HG03097 (cell line): ENCODE measurements at regions not wholly inside any gene's neighbourhood (a gene's known extent, or its start where the extent isn't known, plus 50 kb on each side); places are given as distances from the start of the nearest gene placed in this dataset.
"Not testable (repeated sequence)": the region's sequence is repeated elsewhere in the genome, so short reads cannot be mapped to it uniquely, and the experiment has no call there.

ENCODE experiments used
- ATAC-seq: cut with Tn5 transposase; IDR thresholded peaks from one replicate; pipeline ENCODE4 v1.9.1; 2021; ENCODE audit not compliant: unreplicated experiment, low FRiP score

GRCh38 chr21:21973806-21974205 is 975.6 kb downstream of the NCAM2 start:
- no peak for ATAC-seq

GRCh38 chr21:21996891-21997290 is 998.7 kb downstream of the NCAM2 start:
- ATAC-seq: no peak

- no peak for ATAC-seq
These were observed 999.5 kb downstream of the NCAM2 start for GRCh38 chr21:21997390-21998333.

GRCh38 chr21:22019766-22020165 is 1021.6 kb downstream of the NCAM2 start:
- no peak for ATAC-seq

- no peak for ATAC-seq
These were observed 1022.0 kb downstream of the NCAM2 start for GRCh38 chr21:22020221-22020620.

GRCh38 chr21:22023896-22024295 is 1025.7 kb downstream of the NCAM2 start:
- ATAC-seq: not testable (repeated sequence)

- ATAC-seq: no peak
These were observed 1046.2 kb downstream of the NCAM2 start for GRCh38 chr21:22044431-22044830.

GRCh38 chr21:22046576-22046975 is 1048.4 kb downstream of the NCAM2 start:
- ATAC-seq: no peak

- ATAC-seq: no peak
These were observed 1058.7 kb downstream of the NCAM2 start for GRCh38 chr21:22056904-22057303.

- ATAC-seq: no peak
These were observed 1064.4 kb downstream of the NCAM2 start for GRCh38 chr21:22062472-22063139.

- ATAC-seq: no peak
These were observed 1064.9 kb downstream of the NCAM2 start for GRCh38 chr21:22063140-22063539.

GRCh38 chr21:22076471-22076870 is 1078.3 kb downstream of the NCAM2 start:
- ATAC-seq: no peak

GRCh38 chr21:22083899-22084298 is 1085.7 kb downstream of the NCAM2 start:
- ATAC-seq: no peak

- no peak for ATAC-seq
These were observed 1098.1 kb downstream of the NCAM2 start for GRCh38 chr21:22096314-22096713.

- ATAC-seq: no peak
These were observed 1108.7 kb downstream of the NCAM2 start for GRCh38 chr21:22106720-22107410.

- no peak for ATAC-seq
These were observed 1117.5 kb downstream of the NCAM2 start for GRCh38 chr21:22115746-22116145.

- ATAC-seq: no peak
These were observed 1122.5 kb downstream of the NCAM2 start for GRCh38 chr21:22120616-22121266.

- ATAC-seq: no peak
These were observed 1127.4 kb downstream of the NCAM2 start for GRCh38 chr21:22125581-22125980.

- no peak for ATAC-seq
These were observed 1130.5 kb downstream of the NCAM2 start for GRCh38 chr21:22128671-22129070.

- no peak for ATAC-seq
These were observed 1134.3 kb downstream of the NCAM2 start for GRCh38 chr21:22132358-22133071.
